ENCODE measurements at regions not wholly inside any gene's neighbourhood (a gene's known extent, or its start where the extent isn't known, plus 50 kb on each side); places are given as distances from the start of the nearest gene placed in this dataset.

GRCh38 chr18:73983496-73983895 is 164.1 kb downstream of the FBXO15 start:
- H3K27ac Mint-ChIP-seq = no peak overlapping the region; a peak in 1 of 7 replicates
- H3K56ac ChIP-seq (ENCODE audit: insufficient read length, low read depth, low read length) = no peak overlapping the region
- WGBS (ENCODE audit: extremely low coverage, insufficient read length, low lambda C conversion rate) = no CpG with 5 or more reads among the region's 5 CpGs
- H4K91ac ChIP-seq (ENCODE audit: insufficient read length, low read depth, low read length) = no peak overlapping the region
- H2BK20ac ChIP-seq (ENCODE audit: low read depth, low read length, poor library complexity, severe bottlenecking) = no peak overlapping the region
- H3K4me2 ChIP-seq (ENCODE audit: insufficient read depth, insufficient read length, low read length) = no peak overlapping the region
- peaks cover 4 to 12% (median 8%) of the 10 kb centered on the region in 3 experiments for H3K36me3 Mint-ChIP-seq (ENCODE audit: insufficient read depth in 1 of 3, low read depth in 3 of 3)
- DNase-seq = no peak
- no peak overlapping the region for H3K14ac ChIP-seq (ENCODE audit: insufficient read depth, low read length)
- H3K9me3 Mint-ChIP-seq = peaks cover 9 to 13% of the 10 kb centered on the region in 2 experiments
- no peaks in the 10 kb centered on the region for H3K27me3 Mint-ChIP-seq (ENCODE audit: low read depth)
- H2BK5ac ChIP-seq (ENCODE audit: insufficient read length, low read length) = no peak overlapping the region
- H4K8ac ChIP-seq (replicated peaks; ENCODE audit: insufficient read length, low read depth, low read length) = no peak overlapping the region
- no peaks in the 10 kb centered on the region for H3K23me2 ChIP-seq (ENCODE audit: insufficient read length, low read depth, low read length, poor library complexity, severe bottlenecking)
- H3K27me3 ChIP-seq (ENCODE audit: insufficient read depth, low read length) = no peaks in the 10 kb centered on the region
- H3K79me2 ChIP-seq (ENCODE audit: insufficient read depth, low read length) = no peaks in the 10 kb centered on the region
- no peak overlapping the region for H2BK120ac ChIP-seq (ENCODE audit: low read depth, low read length, poor library complexity, severe bottlenecking)
- no peak overlapping the region for H3K27ac ChIP-seq (ENCODE audit: insufficient read length, low read depth, low read length)
- no peak overlapping the region for H3T11ph ChIP-seq (ENCODE audit: low read length)
- H3K4ac ChIP-seq (ENCODE audit: low read depth, low read length) = no peak overlapping the region
- H3K4me1 Mint-ChIP-seq = peaks cover 8 to 10% of the 10 kb centered on the region in 2 experiments
- H3K4me3 Mint-ChIP-seq = no peak overlapping the region
- no peak overlapping the region for H3K9ac ChIP-seq (ENCODE audit: extremely low read depth, insufficient read length, low read length)
- no peak for TF ChIP-seq CTCF (conservative IDR thresholded peaks at IDR 0.05)
- no peak overlapping the region for H4K5ac ChIP-seq (ENCODE audit: insufficient read length, low read depth, low read length)
- no peak overlapping the region for H2AK5ac ChIP-seq (ENCODE audit: insufficient read length, low read length)
- H3K23ac ChIP-seq (ENCODE audit: insufficient read length, low read depth, low read length) = no peak overlapping the region
- H2BK15ac ChIP-seq (ENCODE audit: low read depth, low read length) = no peak overlapping the region
- no peaks in the 10 kb centered on the region for H3K4me1 ChIP-seq (ENCODE audit: insufficient read depth, low read length)
- no peak overlapping the region for H2AFZ ChIP-seq (ENCODE audit: low read length)
- peaks cover 6% of the 10 kb centered on the region for H3K9me3 ChIP-seq (ENCODE audit: control insufficient read depth, low read depth, low read length)
- no peak overlapping the region for H3K18ac ChIP-seq (ENCODE audit: insufficient read length, low read depth, low read length)
- no peak overlapping the region for H2BK12ac ChIP-seq (ENCODE audit: insufficient read length, low read depth, low read length)
- H4K20me1 ChIP-seq (ENCODE audit: control insufficient read depth, insufficient read depth, insufficient read length) = no peaks in the 10 kb centered on the region
- no peaks in the 10 kb centered on the region for H3K79me1 ChIP-seq (ENCODE audit: insufficient read depth, low read depth, low read length, poor library complexity, severe bottlenecking)

Data from H9 (cell line).